ENCODE measurements at regions not wholly inside any gene's neighbourhood (a gene's known extent, or its start where the extent isn't known, plus 50 kb on each side); places are given as distances from the start of the nearest gene placed in this dataset.

DNA sequence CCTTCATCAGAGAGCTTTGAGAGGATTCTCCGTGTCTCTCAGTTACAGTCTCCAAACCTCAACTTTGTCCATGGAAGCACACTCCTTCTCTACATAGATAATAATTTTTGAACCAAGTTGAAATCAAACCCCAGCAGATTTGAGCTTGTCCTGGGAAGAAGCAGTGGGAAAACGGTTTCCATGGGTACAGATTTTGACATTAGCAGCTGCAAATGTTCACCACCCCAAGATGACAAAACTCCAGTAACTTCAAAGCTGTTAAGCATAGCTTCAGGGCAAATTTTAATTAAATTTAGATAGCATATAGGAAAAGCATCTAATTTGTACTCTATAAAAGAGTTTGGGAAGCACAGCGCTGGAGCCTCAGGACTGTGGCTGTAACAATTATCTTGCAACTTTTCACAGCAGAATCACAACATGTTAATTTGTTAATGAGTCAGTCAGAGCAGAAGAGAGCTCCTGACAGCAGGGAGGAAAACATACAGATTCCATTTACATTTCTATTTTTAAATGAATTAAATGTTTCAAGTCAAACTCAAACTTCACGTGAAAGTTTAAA is 240.7 kb downstream of the BMP7 start:
- DNase-seq (ENCODE audit: low read depth in 2 of 2), result no peak

DNA sequence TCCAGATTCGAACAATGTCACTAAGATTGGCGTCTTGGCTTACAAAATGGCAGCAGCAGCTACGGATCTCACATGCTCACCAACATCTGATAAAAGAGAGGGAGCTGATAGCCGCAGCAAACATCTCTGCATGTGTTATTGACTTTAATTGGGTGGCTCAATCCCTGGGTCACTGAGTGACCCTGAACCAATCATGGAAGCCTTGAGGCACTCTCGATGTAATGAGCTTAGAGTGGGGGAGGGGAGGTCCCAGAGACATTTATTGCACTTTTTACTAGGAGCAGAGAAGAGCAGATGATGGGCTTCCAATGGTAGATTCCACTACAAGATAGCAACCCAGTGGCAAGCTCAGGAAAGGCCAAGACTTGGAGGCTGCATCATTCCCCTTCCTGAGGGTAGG is 238.7 kb downstream of the BMP7 start:
- no peak for DNase-seq (ENCODE audit: low read depth in 2 of 2)

DNA sequence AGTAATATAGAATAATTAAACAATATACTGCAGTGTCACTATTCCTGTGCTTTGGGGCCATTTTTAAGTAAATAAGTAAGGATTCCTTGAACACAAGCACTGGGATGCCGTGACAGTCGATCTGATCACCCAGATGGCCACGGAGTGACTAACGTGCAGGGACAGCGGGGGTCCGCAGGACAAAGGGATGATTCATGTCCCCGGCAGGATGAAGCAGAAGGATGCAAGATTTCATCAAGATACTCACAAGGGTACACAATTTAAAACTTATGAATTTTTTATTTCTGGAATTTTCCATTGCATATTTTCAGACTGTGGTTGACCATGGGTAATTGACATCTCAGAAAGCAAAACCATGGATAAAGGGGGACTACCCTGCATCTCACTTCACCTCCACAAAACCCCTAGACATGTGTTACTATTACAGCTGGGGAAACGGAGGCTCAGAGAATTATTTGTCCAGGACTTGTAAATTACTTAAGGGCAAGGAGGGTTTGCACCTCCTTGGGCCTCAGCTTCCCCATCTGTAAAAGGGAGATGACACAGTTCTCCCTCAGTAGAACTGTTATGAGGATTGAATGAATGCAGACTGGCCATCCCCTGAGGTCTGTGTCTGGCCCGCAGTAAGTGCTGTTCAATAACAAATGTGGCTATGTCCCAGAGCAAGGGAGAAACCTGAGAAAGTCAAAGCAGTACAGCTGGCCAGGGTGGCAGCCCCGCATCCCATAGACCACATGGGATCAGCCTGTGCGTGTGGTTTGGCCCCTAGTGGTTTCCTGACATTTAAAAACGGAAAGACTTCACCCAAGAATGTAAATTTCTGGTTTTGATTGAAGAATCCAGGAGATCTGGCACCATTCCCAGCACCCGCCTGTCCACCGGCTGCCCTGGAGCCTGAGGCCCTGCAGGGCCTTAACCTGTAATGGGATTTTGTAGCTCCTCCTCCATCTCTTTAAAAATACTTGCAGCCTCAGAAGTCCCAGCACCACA is 235.5 kb downstream of the BMP7 start:
- no peak for DNase-seq (ENCODE audit: low read depth in 2 of 2)

DNA sequence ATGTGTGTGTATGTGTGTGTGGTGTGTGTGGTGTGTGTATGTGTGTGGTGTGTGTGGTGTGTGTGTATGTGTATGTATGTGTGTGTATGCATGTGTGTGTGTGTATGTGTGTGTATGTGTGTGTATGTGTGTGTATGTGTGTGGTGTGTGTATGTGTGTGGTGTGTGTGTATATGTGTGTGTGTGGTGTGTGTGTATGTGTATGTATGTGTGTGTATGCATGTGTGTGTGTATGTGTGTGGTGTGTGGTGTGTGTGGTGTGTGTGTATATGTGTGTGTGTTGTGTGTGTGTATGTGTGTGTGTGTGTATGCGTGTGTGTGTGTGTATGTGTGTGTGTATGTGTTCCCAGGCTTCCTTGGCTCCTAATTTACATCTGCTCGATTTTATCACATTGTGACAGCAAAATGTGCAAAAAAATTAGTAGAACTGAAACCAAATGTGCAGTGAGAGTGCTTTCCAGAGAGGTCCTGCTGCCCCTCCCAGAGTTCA is 234.5 kb downstream of the BMP7 start:
- DNase-seq (ENCODE audit: low read depth in 2 of 2), result no peak

DNA sequence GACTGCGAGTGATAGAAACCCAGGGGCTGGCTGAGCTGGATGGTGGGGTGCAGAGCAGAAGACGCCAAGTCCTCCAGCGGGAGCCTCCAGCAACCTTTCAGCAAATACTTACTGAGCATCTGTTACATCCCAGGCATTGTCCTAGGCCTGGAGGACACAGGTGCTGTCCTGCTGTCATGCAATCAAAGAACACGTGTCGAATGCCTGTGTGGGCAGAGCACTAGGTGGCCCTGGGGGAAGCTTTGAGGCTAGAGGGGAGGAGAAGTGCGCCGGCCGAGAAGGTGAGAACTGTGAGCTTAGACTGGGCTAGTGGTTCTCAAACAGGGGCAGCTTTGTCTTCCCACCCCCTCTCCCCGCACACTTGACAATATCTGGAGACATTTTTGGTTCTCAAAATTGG is 233.6 kb downstream of the BMP7 start:
- no peak for DNase-seq (ENCODE audit: low read depth in 2 of 2)

DNA sequence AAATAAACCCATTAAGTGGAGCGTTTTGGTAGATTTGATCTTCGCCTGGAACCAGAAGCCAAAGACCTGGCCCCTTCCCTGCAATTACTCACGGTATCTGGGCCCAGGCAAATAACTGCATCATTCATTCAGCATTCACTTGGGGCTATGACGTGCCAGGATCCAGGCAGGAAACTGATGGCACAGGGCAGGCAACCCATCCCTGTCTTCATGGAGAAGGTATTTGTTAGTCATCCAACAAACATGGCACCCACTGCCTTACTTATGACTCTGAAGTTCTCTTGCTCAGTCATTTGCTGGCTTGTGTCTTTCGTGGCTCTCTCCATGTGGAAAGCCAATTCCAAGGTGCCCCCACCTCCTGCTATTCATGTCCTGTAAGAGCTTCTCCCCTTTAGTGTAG is 232.4 kb downstream of the BMP7 start:
- no peak for DNase-seq (ENCODE audit: low read depth in 2 of 2)

DNA sequence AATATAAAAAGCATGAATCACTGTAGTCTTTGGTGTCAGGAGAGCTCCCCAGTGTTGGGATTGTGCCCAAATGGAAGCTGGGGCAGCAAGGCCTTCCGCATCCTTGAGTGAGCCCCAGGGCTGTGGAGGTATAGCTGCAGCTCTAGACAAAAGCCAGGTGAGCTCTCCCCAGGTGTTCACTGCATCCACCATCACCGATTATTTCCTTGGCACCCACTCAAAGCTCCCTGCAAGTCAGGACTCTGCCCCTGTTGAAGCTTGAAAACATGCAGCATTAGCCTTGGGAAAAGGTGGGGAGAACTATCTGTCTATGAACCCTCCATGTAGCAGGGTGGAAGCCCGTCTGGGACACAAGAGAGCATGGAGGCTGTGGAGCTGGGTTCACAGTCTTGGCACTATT is 228.8 kb downstream of the BMP7 start:
- no peak for DNase-seq (ENCODE audit: low read depth in 2 of 2)

DNA sequence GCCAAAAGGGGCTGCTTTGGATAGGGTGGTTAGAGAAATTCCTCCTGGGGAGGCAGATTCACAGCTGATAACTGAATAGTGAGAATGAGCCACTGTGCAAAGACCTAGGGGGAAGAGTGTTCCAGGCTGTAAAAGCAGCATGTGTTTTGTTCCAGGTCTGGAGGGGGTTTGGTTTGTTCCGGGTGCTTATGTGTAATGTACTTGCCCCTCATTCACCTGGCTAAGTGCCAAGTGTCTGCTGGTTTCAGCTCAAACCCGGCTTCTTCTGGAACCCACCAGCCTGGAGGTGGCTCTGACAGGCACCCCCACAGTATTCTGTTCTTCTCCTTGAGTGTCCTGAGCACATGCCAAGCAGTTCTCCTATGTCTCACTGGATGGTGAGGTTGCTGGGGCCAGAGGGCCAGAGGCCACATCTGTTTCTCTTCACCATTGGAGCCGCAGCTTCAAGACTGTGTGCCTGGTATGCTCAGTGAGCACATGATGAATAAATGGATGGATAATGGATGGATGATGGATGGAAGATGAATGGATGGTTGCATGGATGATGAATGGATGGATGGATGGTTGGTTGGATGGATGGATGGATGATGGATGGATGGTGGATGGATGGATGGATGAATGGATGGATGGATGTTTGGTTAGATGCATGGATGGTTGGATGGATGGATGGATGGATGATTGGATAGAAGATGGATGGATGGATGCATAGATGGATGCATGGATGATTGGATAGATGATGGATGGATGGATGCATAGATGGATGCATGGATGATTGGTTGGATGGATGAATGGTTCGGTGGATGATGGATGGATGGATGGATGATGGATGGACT is 227.6 kb downstream of the BMP7 start:
- DNase-seq (ENCODE audit: low read depth in 2 of 2), result no peak

DNA sequence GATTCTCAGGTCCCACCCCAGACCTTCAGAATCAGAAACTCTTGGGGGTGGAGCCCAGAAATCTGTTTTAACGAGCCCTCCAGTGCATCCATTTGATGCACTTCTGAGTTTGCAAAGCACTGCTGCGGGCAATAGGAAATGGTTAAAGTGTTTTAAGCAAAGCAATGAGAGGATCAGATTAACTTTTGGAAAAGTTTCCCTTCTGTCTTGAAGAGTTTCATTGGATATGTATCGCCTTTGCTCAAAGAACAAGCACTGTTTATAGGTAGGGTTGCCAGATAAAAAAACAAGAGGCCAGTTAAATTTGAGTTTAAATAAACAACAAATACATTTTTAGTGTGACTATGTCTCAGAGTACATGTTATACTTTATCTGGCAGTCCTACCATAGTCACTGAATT is 226.0 kb downstream of the BMP7 start:
- DNase-seq (ENCODE audit: low read depth in 2 of 2), result no peak

DNA sequence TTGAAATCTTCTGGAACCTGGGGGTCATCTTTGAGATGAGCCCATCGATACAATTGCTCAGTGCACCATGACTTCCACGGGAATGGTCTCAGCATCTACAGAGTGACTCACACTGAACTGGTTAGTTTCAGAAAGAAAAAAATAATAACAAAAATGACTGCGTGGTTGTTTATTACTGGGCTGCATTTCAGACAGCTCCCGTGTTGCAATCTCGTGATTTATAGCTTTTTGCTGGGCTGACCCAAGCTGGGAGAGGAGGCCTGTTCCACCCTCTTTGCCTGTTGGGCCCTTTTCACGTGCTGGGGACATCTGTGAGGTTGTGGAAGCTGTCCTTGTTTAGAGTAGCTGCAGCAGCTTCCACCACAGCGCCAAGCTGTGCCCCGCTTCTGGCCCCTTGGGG is 225.5 kb downstream of the BMP7 start:
- DNase-seq (ENCODE audit: low read depth in 2 of 2), result no peak

DNA sequence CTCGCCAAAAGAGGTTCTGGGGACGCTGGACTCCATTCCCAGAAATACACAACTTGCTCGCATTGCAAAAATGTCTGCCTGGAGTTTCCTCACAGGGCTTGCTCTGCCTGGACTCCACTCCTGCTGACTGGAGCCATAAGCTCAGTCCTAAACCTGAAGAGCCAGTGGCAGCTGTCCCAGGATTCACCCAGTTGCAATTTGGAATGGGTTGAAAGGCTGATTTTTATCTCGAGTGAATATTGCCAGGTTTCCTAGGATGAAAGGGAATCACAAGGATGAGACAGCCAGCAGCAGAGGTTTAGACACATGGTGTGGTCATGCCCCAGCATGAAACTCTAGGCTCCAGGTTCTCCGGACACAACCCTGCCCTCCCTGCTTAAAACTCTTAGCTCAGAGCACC is 223.3 kb downstream of the BMP7 start:
- no peak for DNase-seq (ENCODE audit: low read depth in 2 of 2)

DNA sequence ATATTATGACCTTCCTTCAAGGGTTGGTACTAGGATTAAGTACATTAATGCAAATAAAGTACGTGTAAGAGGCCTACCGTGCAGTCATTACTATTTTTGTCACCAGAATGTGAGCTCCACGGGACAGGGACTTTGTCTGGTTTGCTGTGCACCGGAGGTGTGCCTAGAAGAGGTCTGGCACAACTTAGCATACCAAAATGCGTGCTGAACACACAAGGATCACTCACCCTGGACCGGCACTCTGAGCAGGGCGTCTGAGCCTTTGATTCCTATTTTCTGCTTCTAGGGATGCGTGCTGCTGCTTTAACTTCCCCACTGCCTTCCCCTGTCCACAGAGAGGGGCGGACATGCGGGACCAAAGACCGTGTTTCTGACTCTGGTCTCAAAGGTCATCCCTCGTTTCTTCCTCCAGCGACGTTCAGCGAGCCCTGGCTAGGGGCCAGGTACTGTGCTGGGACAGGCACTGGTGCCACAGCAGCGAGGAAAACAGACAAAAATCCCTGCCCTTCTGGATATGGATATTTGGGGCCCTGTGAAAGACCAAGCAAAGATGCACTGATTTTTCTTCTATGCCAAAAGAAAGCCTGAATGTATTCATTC is 222.7 kb downstream of the BMP7 start:
- DNase-seq (ENCODE audit: low read depth in 2 of 2), result no peak

DNA sequence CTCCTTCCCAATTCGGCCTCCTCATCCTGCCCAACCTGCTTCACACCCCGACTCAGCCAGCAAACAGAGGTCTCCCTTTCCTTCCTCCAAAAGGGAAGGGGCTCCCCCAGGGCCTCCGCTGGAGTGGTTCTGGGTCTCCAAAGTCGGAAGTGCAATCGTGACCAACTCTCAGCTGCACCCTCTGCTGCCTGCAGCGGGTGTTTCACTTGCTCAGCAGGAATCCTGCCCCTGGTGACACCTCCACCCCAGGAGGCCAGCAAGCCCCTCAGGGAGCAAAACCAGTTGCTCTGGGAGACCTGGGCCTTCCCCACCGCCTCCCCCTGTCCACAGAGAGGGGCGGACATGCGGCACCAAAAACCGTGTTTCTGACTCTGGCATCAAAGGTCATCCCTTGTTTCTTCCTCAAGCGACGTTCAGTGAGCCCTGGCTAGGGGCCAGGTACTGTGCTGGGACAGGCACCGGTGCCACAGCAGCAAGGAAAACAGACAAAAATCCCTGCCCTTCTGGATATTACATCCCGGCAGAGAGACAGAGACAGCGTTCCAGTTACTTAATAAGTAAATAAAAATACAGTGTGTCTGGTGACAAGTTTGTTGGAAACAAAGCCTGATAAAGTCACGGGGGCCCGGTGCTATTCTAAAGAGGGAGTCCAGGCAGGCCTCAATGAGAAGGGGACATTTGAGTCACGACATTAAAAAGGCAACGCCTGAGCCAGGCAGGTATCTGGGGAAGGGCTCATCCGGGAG is 219.0 kb downstream of the BMP7 start:
- no peak for DNase-seq (ENCODE audit: low read depth in 2 of 2)

DNA sequence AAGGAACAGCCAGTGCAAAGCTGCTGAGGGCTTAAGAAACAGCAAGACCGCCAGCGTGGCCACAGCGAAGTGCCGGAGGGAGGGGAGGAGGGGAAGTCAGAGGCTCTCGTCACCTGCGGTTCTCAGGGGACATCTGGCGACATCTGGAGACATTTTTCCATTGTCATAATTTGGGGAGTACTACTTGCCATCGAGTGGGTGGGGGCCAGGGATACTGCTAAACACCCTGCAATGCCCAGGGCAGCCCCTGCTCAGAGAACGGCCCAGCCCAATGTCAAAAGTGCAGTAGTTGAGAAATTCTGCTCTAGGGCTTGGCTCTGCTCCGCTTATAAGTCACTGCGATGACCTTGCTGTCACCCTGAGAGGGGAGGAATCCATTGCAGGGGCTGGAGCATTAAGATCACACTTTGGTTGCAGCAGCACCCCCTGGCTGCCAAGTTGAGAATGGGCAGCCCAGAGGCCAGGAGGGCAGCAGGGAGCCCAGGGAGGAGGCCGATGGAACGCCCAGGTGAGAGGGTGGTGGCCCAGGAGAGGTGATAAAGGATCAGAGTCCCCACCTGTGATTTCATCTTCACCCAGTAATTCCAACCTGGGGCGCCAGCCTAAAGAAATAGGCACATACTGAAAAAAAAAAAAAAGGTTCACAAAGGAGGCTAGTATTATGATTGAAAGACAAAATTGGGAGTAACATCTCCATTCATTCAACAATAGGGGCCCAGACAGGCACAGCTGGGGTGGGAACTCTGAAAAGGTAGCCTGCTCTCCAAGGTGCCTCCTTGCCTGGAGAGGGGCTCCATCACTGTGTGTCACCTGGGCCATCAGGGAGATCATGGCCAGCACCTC is 218.2 kb downstream of the BMP7 start:
- DNase-seq (ENCODE audit: low read depth in 2 of 2), result no peak

DNA sequence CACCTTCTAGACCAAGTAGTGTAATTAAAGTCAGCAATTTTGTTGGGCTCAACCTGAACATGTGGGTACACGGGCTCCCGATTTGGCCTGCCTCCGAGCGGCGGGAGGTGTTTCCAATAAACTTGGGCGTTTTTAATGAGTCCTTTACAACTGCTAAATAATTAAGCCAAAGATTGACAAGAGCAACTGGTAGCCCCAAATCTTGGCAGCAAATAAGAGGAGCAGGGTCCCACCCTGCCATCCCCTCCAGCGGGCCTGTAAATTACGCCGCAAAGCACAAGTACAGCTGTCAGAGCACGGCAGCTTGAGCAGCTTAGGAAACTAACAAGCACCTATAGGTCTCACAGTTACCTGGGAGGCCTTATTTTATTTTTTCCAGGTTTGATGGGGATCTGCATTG is 217.1 kb downstream of the BMP7 start:
- no peak for DNase-seq (ENCODE audit: low read depth in 2 of 2)

DNA sequence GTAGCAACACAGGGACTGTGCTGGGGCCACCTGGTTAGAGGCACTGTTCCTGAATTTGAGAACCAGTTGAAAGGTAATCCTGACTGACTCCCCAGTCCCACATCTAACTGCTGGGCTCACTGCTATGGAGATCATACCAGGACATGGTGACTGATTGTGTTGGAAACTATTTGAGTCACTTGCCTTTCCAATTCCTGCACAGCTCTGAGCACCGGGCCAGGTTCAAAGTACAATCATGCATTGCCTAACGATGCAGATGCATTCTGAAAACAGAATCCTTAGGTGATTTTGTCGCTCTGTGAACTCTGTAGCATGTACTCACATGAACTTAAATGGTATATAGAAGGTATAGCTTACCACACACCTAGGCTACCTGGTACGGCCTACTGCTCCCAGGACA is 215.3 kb downstream of the BMP7 start:
- no peak for DNase-seq (ENCODE audit: low read depth in 2 of 2)

DNA sequence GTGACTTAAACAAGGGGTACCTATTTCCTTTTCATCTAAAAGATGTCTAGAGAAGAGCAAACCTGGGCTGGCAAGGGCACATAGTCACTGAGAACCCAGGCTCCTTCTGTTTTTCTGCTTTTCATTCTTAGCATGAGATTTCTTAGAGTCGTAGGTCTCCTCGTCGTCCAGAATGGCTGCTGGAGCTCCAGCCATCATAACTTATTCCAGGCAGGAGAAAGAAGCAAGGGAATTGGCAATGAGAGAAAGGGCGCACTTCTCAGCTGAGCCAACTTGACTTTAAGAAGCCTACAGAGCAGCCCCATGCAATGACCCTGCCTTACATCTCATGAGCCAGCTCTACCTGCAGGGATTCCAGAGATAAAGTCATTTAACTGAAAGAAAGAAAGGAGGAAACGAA is 213.4 kb downstream of the BMP7 start:
- no peak for DNase-seq (ENCODE audit: low read depth in 2 of 2)

DNA sequence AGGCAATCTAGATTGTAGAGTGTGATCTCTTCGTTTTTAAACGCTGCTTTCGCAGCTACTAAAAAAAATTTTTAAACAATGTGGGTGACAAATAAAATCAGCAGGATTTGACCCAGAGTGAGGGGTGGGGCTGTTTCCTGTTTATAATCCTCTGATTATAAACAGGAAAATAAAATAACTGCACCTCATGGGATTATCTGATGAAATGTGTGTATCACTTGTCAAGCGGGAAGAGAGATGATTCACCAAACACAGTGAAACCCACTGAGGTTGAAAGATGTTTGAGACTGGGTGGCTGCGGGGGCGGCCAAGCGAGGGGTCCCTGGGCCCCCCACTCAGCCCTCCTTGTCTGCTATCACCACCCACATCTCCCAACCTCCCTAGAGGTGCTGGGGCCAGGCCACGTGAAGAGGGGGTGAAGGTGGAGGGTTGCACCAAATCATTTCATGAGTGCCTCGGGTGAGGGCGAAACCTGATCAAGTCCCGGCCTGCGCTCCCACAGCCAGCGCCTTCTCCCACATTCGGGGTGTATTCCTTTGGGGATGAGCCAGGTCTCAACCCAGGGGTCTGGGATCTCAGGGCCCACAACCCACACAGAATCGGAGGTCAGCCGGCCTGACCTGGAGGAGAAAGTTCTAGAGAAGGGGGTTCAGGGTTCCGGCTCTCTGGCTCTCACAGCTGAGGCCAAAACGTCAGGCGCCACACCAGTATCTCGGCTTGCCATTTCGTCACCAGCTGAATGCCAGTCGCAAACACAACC is 212.5 kb downstream of the BMP7 start:
- DNase-seq (ENCODE audit: low read depth in 2 of 2), result no peak

DNA sequence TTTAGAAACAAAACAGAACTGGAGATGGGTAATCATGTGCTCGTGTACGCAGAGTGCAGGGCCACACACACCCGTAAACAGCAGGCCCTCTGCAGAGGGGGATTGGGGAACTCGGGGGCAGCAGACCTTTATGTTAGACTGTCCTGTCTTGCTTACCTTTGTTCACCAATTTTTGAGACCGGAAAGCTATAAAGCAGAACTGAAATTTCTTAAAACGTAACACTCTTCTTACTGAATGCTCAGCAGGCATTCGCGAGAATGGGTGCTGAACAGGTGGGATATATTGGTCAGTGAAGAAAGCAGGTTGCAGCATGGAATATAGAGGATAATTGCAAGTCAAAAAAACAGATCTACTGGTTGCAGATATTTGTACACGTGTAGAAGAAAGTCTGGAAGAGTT is 211.1 kb downstream of the BMP7 start:
- no peak for DNase-seq (ENCODE audit: low read depth in 2 of 2)

DNA sequence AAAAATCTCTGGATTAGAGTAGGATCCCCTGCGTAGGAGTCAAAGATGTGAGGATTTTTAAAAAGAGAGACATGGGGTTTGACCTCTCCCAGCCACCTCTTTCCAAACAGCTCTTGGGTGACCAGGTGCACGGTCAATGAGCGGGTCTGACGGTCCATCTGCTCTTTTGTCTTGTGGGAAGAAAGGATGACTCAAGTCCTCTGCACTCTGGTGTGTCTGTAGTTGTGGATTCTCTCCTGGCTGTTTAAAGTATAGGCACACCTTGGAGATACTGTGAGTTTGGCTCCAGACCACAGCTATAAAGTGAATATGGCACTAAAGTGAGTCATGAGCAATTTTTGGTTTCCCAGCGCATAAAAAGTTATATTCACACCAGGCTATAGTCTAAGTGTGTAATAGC is 209.8 kb downstream of the BMP7 start:
- DNase-seq (ENCODE audit: low read depth in 2 of 2), result no peak

Measured in stimulated activated CD8-positive, alpha-beta memory T cell treated with anti-CD3 and anti-CD28 coated beads, Interleukin-2, amount 100 ng/mL, for 1 hour (primary cell).